ENCODE measurements at regions not wholly inside any gene's neighbourhood (a gene's known extent, or its start where the extent isn't known, plus 50 kb on each side); places are given as distances from the start of the nearest gene placed in this dataset.

DNA sequence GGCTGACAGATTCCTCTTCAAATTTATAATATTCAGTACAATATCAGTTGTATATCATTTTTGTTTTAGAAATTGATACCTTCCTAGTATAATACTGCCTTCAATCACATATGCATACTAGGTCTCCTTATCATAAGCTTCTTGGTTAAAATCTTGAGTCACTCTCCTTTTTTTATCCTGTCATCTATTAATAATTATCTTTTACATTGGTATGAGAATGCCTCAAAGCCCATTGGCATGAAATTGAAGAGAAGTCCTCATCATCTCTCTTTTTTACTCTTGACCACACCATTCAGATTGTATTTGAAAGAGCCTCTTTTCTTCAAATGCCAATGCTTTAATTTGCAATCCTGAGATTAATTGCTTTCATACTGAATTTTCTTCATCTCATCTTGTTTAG lies 810.3 kb downstream of the BRINP1 start:
- intact Hi-C loops (cut with DNase I) = no loop called here
- Histone ChIP-seq H3K9me3 (no peaks in the 10 kb centered on the region), H3K36me3 (no peaks in the 10 kb centered on the region), H3K4me3 (no peak overlapping the region), H3K4me1 (no peaks in the 10 kb centered on the region), H3K27me3 (no peaks in the 10 kb centered on the region), H3K27ac (no peak overlapping the region)
- no peak for TF ChIP-seq POLR2A (IDR thresholded peaks at IDR 0.05)
- no peak for TF ChIP-seq EP300 (IDR thresholded peaks at IDR 0.05)
- no peak for TF ChIP-seq POLR2AphosphoS5 (IDR thresholded peaks at IDR 0.05)
- TF ChIP-seq, protein P1, sequence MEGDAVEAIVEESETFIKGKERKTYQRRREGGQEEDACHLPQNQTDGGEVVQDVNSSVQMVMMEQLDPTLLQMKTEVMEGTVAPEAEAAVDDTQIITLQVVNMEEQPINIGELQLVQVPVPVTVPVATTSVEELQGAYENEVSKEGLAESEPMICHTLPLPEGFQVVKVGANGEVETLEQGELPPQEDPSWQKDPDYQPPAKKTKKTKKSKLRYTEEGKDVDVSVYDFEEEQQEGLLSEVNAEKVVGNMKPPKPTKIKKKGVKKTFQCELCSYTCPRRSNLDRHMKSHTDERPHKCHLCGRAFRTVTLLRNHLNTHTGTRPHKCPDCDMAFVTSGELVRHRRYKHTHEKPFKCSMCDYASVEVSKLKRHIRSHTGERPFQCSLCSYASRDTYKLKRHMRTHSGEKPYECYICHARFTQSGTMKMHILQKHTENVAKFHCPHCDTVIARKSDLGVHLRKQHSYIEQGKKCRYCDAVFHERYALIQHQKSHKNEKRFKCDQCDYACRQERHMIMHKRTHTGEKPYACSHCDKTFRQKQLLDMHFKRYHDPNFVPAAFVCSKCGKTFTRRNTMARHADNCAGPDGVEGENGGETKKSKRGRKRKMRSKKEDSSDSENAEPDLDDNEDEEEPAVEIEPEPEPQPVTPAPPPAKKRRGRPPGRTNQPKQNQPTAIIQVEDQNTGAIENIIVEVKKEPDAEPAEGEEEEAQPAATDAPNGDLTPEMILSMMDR (IDR thresholded peaks at IDR 0.05) = no peak
- DNase-seq = no peak

DNA sequence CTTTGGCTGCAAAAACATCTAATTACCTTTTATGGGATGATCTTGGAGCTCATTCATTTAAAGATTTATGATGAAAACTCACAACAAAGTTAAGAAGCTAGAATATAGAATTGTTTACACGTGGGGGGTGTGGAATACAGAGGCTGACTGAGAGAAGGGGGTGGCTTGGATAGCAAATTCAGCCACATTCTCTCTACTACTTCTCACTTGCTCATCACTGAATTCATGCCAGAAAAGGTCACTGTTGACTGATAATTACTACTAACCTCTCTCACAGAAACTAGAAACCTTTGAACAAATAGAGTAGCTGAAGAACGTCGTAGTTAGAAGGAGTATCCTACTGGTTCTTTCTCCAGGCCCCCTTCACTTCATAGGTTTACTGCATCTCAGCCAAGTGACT lies 808.2 kb downstream of the BRINP1 start:
- Histone ChIP-seq H3K4me1 (no peaks in the 10 kb centered on the region), H3K4me3 (no peak overlapping the region), H3K36me3 (no peaks in the 10 kb centered on the region), H3K27ac (no peak overlapping the region), H3K9me3 (no peaks in the 10 kb centered on the region), H3K27me3 (no peaks in the 10 kb centered on the region)
- WGBS, 2 donors = 63 to 71% methylated on average over 3 of the region's 3 CpGs
- TF ChIP-seq POLR2AphosphoS5 (IDR thresholded peaks at IDR 0.05) (no peak), POLR2A (IDR thresholded peaks at IDR 0.05) (no peak), EP300 (IDR thresholded peaks at IDR 0.05) (no peak)
- TF ChIP-seq, protein P1 (IDR thresholded peaks at IDR 0.05) = no peak
- DNase-seq = no peak
- intact Hi-C loops (cut with DNase I) = no loop called here

- Histone ChIP-seq H3K36me3 (no peaks in the 10 kb centered on the region), H3K27me3 (no peaks in the 10 kb centered on the region), H3K4me3 (no peak overlapping the region), H3K27ac (no peak overlapping the region), H3K9me3 (no peaks in the 10 kb centered on the region), H3K4me1 (no peaks in the 10 kb centered on the region)
- no peak for TF ChIP-seq EP300 (IDR thresholded peaks at IDR 0.05)
- no peak for TF ChIP-seq POLR2AphosphoS5 (IDR thresholded peaks at IDR 0.05)
- TF ChIP-seq, protein P1 (IDR thresholded peaks at IDR 0.05) = no peak
- no peak for TF ChIP-seq POLR2A (IDR thresholded peaks at IDR 0.05)
- intact Hi-C loops (cut with DNase I) = no loop called here
- 71 to 80% methylated on average over 2 of the region's 2 CpGs for WGBS, 2 donors
- DNase-seq = no peak
These were observed 805.6 kb downstream of the BRINP1 start for GRCh38 chr9:118563677-118564076.

DNA sequence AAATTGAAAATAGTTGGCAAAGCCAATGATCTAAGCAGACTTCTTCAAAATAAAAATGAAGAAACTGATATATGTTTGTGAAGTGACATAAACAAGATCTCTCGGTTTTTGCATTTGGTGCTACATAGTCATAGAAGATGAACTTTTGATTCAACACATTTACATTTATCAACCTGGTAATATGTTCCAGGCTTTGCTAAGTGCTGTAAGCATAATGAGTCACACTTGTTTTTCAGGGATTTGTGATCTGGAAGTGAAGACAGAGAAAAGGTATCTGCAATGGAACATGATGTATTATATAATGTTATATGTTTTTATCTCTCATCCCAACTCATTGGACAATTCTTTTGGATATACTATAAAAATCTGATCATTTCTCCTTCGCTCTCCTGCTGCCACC lies 801.4 kb downstream of the BRINP1 start:
- WGBS, 2 donors = 88 to 89% methylated on average over 2 of the region's 2 CpGs
- Histone ChIP-seq H3K27me3 (no peaks in the 10 kb centered on the region), H3K36me3 (no peaks in the 10 kb centered on the region), H3K4me1 (no peaks in the 10 kb centered on the region), H3K4me3 (no peak overlapping the region), H3K27ac (no peak overlapping the region), H3K9me3 (no peaks in the 10 kb centered on the region)
- DNase-seq = no peak
- intact Hi-C loops (cut with DNase I) = no loop called here
- TF ChIP-seq EP300 (IDR thresholded peaks at IDR 0.05) (no peak), POLR2AphosphoS5 (IDR thresholded peaks at IDR 0.05) (no peak), POLR2A (IDR thresholded peaks at IDR 0.05) (no peak)
- TF ChIP-seq, protein P1 (IDR thresholded peaks at IDR 0.05) = no peak

DNA sequence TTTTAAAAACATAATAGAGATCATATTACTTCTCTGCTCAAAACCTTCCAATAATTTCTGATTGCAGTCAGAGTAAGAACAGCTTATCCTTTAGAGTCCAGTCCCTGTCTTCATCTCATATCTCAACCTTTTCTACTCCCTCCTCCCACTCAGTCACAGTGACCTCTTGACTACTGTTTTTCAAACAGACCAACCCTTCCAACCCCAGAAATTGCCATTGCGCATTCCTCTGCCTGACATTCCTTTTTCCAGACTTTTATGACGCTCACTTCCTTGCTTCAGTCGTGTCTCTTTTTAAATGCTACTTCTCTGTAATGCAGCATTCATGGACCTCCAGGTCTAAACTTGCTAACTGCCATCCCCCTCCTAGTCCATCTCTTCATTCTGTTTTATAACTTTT lies 800.5 kb downstream of the BRINP1 start:
- Histone ChIP-seq H3K27ac (no peak overlapping the region), H3K27me3 (no peaks in the 10 kb centered on the region), H3K36me3 (no peaks in the 10 kb centered on the region), H3K4me3 (no peak overlapping the region), H3K4me1 (no peaks in the 10 kb centered on the region), H3K9me3 (no peaks in the 10 kb centered on the region)
- intact Hi-C loops (cut with DNase I) = no loop called here
- WGBS, 2 donors = 37 to 48% methylated on average over 3 of the region's 3 CpGs
- no peak for DNase-seq
- TF ChIP-seq, protein P1 (IDR thresholded peaks at IDR 0.05) = no peak
